ENCODE measurements at regions not wholly inside any gene's neighbourhood (a gene's known extent, or its start where the extent isn't known, plus 50 kb on each side); places are given as distances from the start of the nearest gene placed in this dataset.

DNA sequence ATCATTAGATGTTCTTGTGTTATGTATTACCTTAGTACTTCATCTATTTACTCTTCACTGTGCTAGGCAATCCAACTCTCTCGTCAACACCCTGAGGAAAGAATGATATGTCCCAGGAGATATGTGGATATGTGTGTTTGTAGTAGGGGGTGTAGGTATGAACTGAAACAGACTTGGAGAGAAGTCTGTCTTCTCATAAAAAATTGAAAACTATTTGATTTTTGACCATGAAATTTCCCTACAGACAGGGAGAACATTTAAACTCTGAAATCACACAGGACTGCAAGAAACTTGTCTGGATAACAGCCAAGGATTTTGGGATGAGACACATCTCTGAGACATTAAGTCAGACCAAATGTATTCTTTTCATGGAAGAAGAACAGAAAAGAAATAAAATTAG, 967.0 kb upstream of the FAT3 start:
- TF ChIP-seq, protein P1, sequence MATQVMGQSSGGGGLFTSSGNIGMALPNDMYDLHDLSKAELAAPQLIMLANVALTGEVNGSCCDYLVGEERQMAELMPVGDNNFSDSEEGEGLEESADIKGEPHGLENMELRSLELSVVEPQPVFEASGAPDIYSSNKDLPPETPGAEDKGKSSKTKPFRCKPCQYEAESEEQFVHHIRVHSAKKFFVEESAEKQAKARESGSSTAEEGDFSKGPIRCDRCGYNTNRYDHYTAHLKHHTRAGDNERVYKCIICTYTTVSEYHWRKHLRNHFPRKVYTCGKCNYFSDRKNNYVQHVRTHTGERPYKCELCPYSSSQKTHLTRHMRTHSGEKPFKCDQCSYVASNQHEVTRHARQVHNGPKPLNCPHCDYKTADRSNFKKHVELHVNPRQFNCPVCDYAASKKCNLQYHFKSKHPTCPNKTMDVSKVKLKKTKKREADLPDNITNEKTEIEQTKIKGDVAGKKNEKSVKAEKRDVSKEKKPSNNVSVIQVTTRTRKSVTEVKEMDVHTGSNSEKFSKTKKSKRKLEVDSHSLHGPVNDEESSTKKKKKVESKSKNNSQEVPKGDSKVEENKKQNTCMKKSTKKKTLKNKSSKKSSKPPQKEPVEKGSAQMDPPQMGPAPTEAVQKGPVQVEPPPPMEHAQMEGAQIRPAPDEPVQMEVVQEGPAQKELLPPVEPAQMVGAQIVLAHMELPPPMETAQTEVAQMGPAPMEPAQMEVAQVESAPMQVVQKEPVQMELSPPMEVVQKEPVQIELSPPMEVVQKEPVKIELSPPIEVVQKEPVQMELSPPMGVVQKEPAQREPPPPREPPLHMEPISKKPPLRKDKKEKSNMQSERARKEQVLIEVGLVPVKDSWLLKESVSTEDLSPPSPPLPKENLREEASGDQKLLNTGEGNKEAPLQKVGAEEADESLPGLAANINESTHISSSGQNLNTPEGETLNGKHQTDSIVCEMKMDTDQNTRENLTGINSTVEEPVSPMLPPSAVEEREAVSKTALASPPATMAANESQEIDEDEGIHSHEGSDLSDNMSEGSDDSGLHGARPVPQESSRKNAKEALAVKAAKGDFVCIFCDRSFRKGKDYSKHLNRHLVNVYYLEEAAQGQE (IDR thresholded peaks at IDR 0.05; ENCODE audit: low read depth) = no peak
- TF ChIP-seq TEAD4 (IDR thresholded peaks at IDR 0.05) (no peak), TCF12 (IDR thresholded peaks at IDR 0.05; ENCODE audit: low read depth) (no peak), YY1 (IDR thresholded peaks at IDR 0.05; ENCODE audit: low read depth) (no peak)

DNA sequence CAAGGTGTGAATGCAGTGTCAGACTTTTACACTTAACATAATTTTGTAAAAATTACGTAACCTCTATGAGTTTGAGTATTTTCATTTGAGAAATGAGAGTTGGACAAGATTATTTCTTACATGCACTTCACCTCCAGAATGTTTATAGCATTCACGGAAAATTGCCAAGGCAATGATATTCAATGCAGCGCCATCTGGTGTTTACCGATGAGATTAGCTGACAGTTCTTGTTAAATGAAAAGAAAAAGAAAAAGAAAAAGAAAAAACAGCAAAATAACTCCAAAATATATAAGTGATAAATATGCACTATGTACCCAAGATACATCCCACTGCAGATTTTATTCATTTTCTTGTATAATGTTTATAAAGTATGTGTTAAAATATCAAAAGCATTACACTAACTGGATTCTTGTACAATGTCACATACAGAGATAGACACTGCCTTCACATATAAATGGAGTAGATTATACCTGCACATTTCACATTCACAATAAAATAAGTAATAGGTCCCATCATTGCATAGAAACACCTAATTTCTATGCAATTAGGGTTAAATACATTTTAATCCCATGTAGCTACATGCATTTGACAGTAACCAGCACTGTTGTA, 976.3 kb upstream of the FAT3 start:
- TF ChIP-seq EP300 (IDR thresholded peaks at IDR 0.05; ENCODE audit: borderline replicate concordance) = no peak
- peak; percentile 70 for TF ChIP-seq RAD21 (IDR thresholded peaks at IDR 0.05; ENCODE audit: low read depth)

DNA sequence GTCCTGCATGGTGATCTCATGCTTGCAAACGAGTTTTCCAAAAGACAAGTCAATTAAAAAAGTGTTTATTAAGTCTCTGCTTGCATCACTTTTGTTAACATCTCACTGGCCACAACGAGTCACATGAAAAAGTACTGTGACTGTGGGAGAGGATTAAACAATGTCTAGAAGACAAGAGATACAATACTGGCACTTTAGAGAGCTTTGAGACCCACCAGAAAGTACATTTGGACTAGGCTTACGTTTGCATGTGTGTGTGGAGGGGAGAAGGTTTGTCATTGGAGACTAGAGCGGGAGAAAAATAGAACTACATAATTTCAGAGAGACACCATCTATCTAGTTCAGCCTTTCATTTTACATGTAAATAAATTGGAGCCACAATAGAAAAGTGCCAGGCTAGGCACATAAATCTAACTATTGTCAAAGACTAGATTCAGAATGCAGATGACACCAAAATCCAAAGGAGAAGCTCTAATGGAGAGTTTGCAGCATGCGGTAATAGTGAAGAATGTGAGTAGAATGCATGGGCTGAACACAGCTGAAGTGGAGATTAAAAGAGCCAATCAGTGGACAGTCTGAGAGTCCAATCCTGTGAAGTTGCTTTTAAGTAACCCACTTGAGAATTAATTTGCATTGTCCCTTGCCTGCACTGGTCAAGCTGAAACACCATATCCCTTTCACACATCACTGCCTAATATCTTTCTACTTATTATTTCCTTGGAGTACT, 977.4 kb upstream of the FAT3 start:
- TF ChIP-seq CREB1 (IDR thresholded peaks at IDR 0.05; ENCODE audit: low read depth) = no peak
- TF ChIP-seq YY1 (IDR thresholded peaks at IDR 0.05; ENCODE audit: low read depth) = no peak
- TF ChIP-seq, protein P1 (IDR thresholded peaks at IDR 0.05; ENCODE audit: low read depth) = no peak
- no peak for TF ChIP-seq TAF1 (IDR thresholded peaks at IDR 0.05; ENCODE audit: low read depth)
- TF ChIP-seq ZBTB7A (IDR thresholded peaks at IDR 0.05; ENCODE audit: low read depth) = no peak
- TF ChIP-seq, protein P2, sequence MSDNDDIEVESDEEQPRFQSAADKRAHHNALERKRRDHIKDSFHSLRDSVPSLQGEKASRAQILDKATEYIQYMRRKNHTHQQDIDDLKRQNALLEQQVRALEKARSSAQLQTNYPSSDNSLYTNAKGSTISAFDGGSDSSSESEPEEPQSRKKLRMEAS (IDR thresholded peaks at IDR 0.05) = no peak
- no peak for TF ChIP-seq NFIC (IDR thresholded peaks at IDR 0.05)
- no peak for TF ChIP-seq EP300 (IDR thresholded peaks at IDR 0.05; ENCODE audit: borderline replicate concordance)
- no peak for TF ChIP-seq CEBPB (IDR thresholded peaks at IDR 0.05)
- no peak for TF ChIP-seq TEAD4 (IDR thresholded peaks at IDR 0.05)
- no peak for TF ChIP-seq FOXM1 (IDR thresholded peaks at IDR 0.05; ENCODE audit: borderline replicate concordance, low read depth)
- no peak for TF ChIP-seq EGR1 (IDR thresholded peaks at IDR 0.05)
- no peak for TF ChIP-seq RAD21 (IDR thresholded peaks at IDR 0.05; ENCODE audit: low read depth)
- TF ChIP-seq, protein P3, sequence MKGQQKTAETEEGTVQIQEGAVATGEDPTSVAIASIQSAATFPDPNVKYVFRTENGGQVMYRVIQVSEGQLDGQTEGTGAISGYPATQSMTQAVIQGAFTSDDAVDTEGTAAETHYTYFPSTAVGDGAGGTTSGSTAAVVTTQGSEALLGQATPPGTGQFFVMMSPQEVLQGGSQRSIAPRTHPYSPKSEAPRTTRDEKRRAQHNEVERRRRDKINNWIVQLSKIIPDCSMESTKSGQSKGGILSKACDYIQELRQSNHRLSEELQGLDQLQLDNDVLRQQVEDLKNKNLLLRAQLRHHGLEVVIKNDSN (IDR thresholded peaks at IDR 0.05) = no peak
- no peak for TF ChIP-seq TCF12 (IDR thresholded peaks at IDR 0.05; ENCODE audit: low read depth)

DNA sequence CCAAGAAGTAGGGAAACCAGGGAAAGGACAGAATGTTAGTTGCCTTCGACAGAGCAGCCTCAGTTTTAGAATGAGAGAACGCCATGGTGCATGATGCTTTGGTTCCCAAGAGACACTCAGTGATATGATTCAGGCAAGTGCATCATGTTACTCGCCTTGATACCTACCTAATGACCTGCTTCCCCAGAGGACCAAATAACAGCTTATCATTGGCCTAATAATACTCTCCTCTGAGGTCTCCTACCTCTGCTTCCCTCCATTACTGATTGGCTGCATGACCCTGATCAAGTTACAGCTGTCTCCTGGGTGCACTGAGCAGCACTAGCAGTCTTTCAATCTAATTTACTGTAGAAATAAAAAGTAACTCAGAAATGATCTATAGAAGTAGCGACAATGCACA, 979.7 kb upstream of the FAT3 start:
- TF ChIP-seq, protein P3 (IDR thresholded peaks at IDR 0.05) = no peak
- TF ChIP-seq, protein P2 (IDR thresholded peaks at IDR 0.05) = no peak
- TF ChIP-seq CEBPB (IDR thresholded peaks at IDR 0.05) (no peak), NFIC (IDR thresholded peaks at IDR 0.05) (no peak), TEAD4 (IDR thresholded peaks at IDR 0.05) (no peak), EP300 (IDR thresholded peaks at IDR 0.05; ENCODE audit: borderline replicate concordance) (no peak), CREB1 (IDR thresholded peaks at IDR 0.05; ENCODE audit: low read depth) (no peak), FOXM1 (IDR thresholded peaks at IDR 0.05; ENCODE audit: borderline replicate concordance, low read depth) (no peak), TAF1 (IDR thresholded peaks at IDR 0.05; ENCODE audit: low read depth) (no peak), EGR1 (IDR thresholded peaks at IDR 0.05) (no peak), YY1 (IDR thresholded peaks at IDR 0.05; ENCODE audit: low read depth) (no peak)
- TF ChIP-seq, protein P1 (IDR thresholded peaks at IDR 0.05; ENCODE audit: low read depth) = no peak

Measured in Ishikawa (cell line).